CD4-positive, alpha-beta T cell treated with Interferon alpha-2 for 1 hour (primary cell): ENCODE measurements at regions not wholly inside any gene's neighbourhood (a gene's known extent, or its start where the extent isn't known, plus 50 kb on each side); places are given as distances from the start of the nearest gene placed in this dataset.

ENCODE experiments used
- DNase-seq, 2 donors: peaks; one replicate each; pipeline ENCODE4 v3.0.0-alpha.2; 2020 to 2022

DNA sequence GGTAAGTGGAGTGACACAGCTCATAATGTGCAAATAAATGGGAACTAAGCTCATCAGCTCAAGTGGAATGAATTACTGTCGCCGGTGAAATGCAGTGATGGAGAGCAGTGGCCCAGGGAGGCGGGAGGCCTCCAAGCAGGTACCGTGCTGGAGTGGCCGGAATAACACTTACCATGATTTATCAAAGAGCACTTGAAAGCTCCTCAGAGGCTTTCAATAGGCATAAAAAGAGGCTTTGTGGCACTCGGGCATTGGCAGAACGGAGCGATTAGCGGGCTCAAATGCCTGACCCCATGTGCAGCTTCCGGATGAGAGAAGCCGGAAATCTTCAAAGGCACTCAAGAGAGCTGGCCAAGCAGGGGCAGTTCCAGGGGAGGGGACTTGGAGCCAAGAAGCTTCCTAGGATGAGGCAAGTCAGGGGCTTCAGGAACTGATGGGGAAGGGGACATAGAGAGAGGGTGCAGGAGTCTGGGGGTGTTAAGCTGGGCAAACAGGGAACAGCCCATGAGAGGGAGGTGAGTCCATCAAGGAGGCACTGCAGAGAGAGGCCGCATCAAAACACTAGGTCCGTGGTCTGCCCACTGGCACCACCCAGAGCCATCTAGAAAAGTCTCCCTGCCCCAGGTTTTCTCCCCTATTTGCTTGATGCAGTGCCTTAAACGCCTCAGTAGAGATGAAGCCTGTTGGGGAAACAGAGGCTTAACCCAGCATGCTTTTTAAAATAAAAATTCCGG is 144.0 kb upstream of the IRX6 start:
- no peak for DNase-seq

DNA sequence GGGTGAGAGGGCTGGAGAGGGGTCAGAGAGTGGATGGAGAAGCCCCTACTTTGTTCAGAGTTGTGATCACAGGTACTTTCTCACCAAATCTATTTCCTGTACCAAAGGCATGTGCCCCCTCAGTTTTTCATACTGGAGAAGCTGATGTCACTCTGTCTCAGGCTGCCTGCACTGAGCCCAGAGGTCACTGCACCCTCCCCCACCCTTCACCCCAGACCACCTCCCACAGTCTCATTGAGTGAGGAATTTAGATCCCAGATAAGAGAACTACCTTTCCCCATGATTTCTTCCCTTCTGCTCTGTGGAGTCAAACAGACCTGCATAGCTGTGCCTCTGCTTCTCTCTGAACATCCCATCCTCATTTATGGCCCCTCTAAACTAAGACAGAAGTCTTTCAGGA is 140.0 kb upstream of the IRX6 start:
- DNase-seq, result no peak

DNA sequence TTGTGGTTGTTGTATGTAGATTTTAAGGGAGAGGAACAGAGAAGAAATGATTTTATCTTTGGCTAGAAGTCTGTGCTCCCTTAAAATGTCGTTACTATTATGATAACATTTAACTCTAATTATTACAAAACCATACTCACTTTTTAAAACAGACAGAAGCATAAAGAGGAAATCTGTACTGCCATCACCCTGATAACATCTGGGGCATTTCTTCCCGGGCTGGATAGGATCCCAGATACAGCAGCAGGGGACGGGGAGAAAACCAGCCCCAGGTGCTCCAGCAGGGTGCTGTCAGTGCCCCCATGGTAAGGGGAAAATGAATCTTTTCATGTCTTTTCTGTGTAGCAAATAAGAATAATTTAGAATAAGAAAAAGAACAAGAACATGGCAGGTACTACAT is 139.4 kb upstream of the IRX6 start:
- no peak for DNase-seq

DNA sequence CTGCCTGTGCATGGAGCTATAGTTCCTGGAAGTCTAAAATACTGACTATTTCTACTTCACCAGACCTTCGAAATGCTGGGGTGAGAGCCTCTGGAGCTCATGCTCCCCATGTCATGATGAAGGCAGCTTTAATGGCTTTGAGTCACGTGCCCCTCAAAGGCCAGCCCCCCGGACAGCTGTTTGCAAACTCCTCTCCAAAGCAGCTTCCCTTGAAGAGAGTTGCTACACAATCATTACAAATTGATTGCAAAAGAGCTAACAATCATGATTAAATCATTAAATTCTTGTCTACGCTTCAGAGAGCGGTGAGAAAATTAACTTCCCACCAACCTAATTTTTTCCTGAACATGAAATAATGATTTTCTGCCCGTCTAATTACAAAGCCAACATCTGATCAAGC is 134.8 kb upstream of the IRX6 start:
- DNase-seq, result no peak

DNA sequence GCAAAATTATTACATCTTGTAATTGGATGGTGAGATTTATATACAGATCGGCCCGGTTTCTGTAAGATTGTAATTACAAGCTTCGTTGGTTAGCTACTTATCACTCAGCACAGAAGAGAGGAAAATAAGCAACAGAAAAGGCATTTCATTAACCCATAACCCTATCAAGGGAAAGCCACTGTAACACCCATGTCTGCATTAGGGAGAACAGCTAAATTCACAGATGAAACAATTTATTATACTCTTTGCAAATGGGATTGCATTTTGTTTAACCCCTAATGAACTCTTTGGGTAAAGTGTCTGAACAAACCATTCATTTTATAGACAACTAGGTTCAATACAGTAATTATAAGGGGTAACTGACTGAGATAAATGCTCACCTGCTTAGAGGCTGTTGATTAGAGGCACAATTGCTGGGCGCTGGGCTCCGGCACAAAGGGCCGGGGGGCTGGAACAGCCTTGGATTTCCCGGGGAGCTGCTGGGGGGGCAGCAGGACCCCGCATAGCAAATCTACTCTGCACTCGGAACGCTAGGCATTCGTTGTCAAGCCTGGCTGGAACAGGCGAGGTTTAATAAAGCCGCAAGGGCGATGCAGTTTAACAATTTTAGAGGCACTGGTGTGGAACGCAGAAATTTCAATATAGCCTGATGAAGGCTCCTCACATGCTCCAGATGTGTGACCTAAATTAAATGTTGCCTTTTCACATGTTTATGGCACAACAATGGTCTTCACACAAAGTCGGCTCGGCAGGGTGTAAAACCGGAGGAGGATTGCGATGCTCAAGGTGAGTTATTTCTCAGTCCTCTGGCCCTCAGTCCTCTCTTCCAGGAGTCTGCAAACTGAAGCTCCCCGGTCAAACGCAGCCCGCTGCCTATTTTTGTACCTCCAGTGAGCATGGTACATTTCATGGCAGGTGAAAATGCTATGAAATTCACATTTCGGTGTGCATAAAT is 134.0 kb upstream of the IRX6 start:
- no peak for DNase-seq

DNA sequence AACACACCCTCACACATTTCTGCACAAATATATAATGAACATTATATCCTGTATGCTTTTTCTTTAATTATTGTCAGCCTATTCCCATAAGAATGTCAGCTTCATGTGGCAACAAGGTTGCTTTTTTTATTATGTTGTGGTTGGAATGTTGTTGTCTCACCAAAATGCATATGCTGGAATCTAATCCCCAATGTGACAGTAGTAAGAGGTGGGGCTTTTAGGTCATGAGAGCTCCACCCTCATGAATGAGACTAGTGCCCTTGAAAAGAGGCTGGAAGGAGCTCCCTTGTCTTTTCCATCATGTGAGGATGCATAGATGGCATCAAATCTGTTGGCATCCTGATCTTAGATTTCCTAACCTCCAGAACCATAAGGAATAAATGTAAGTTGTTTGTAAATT is 131.3 kb upstream of the IRX6 start:
- no peak for DNase-seq

DNA sequence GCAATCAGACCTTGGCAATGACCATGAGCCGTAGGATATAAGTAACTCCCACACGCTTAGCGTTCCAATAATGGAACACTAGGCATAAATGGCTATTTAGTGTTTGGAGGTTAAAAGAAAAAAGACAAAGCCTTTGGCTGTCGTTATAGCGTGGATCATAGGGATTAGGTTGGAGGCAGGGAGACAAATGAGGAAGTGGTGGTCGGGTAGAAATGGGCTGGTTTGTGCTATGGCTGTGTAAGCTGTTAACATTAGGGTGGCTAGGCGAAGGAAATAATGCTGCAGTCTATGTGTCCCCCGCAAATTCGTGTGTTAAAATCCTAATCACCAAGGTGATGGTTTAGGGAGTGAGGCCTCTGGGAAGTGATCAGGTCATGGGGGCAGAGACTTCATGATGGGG is 120.4 kb upstream of the IRX6 start:
- no peak for DNase-seq

DNA sequence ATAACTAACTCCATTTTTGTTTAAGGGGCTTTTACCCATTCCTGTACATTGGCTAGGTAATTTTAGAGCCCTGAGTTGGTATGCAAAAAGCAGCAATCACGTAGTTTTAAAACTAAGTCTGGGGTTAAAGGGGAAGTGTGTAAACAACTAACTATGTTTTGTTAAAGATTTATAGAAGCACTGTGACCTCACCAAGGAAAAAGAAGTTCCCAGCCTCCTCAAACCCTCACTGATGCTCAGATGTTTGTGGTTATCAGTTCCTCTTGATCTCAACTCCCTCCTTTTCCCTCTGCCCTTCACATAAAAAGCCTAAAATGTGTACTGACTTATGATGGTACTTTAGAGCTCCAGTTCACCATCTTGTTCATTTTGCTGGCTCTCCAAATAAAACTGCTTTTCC is 119.9 kb upstream of the IRX6 start:
- DNase-seq, result no peak

DNA sequence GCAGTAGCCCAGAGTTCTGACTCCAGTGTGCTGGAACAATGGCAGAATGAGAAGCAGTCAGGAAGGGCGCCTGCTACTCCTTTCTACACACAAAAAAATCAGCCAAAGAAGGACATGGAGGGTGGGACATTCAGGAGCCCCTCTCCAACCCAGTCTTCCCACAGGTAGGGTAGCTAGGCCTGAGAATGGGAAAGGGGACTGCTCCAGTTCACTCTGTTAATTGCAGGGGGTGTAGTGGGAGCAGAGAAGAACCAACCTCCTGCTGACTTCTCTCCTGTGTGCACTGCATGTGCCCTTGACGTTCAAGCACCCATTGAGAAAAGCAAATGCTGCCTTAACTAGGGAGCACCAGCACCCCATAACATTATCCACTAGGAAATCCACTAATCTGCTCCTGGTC is 119.1 kb upstream of the IRX6 start:
- DNase-seq, result no peak

DNA sequence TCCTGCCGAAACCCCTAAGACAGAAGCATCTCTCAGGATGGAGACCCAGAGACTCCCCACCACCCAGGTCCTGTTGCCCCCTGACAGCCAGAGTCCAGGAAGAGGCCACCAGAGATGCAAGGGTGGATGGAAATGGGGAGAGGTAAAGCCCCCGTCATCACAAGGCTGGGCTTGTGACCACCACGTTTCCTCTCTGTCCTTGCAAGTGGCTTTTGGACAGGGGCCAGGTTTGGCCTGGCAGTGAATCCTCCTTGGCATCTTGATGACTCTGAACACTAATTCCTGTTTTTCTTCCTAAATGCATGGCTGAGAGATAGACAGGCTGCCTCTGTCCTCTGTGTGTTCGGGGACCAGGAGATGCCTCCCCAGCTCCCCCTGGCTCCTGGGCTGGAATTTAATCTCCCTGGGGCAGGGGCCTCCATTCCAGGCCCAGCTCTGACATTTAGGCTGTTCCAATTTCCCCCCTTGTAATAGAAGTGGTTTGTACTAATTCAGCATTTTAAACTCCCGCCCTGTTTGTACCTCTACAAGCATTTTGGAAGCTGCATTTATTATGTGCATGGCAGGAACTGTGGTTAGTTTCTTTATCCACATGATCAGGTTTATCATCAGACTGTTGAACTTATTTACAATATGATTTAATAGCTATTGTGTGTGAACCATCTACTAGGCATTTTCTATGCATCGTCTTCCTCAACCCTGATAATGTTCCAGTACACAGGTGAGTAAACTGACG is 116.1 kb upstream of the IRX6 start:
- DNase-seq, result no peak

DNA sequence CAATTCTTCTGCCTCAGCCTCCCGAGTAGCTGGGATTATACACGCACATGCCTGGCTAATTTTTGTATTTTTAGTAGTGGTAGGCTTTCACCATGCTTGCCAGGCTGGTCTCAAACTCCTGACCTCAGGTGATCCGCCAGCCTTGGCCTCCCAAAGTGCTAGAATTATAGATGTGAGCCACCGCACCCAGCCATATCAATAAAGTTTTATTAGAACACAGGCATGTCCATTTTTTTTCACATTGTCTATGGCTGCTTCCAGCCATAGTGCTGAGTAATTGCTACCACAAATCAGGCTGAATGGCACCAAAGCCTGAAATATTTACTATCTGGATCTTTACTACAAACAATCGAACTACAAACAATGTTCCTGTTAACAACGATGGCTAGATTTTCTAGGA is 114.4 kb upstream of the IRX6 start:
- no peak for DNase-seq

DNA sequence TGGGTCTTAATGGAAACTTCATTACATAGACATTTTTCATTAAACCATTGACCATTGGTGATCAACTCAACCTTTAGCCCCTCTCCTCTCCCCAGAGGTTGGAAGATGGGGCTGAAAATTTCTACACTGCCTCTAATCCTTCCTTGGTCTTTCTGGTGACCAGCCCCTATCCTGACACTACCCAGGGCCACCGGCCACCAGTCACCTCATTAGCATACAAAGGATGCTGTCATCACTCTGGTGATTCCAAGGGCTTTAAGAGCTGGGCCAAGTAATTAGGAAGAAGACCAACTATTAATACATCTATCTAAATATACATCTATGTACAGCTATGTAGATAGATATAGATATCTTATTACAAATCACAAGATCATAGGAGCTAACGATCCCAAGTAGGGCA is 111.2 kb upstream of the IRX6 start:
- no peak for DNase-seq

DNA sequence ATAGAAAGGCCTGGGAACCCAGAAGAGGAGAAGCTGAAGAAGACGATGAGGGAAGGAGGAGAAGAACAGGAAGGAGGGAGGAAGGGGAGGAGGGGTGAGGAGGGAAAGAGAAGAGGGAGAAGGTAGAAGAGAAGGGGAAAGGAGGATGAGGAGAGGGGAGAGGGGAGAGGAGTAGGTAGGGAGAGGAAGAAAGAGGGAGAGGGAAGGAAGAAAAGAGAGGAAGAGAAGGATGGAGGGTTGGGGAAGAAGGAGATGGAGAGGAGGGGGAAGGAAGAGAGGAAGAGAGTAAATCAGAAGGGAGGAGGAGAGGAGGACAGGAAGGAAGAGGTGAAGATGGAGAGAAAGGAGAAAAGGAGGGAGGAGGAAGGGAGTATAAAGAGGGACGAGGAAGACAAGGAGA is 109.6 kb upstream of the IRX6 start:
- no peak for DNase-seq

DNA sequence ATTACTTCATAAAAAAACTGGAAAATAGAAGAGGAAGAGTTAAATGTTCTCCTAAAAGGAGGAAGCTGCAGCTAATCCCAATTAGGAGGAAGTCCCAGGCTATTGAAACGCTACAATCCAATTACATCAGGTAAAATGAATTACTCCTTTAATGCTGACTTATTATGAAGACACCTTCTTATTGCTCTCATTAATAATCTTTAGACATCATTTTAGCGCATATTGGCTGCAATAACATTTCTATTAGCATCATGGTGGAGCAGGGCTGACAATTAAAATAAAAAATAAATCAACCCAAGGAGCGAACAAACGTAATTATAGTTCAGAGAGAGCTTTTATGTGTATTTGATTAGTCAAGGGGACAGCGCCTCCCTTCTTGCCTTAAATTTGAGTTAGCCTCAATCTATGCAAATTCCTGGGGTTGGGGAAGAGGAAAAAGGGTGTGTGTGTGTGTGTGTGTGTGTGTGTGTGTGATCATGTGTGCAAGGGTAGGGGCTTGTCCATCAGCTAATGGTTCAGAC is 109.0 kb upstream of the IRX6 start:
- DNase-seq, result no peak

DNA sequence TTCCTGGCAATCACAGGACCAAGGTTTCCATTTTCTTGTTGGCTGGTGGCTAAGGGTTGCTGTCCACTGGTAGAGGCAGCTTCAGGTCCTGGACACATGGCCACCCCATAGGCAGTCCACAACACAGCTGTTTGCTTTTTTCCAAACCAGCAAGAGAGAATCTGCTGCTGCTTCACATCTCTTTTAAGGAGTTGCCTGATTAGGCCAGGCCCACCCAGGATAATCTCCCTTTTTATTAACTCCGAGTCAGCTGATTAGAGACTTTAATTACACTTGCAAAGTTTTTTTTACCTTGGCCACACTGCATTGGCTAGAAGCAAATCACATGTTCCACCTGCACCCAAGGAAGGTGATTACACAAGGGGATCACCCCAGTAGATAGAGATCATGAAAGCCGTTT is 106.6 kb upstream of the IRX6 start:
- no peak for DNase-seq

DNA sequence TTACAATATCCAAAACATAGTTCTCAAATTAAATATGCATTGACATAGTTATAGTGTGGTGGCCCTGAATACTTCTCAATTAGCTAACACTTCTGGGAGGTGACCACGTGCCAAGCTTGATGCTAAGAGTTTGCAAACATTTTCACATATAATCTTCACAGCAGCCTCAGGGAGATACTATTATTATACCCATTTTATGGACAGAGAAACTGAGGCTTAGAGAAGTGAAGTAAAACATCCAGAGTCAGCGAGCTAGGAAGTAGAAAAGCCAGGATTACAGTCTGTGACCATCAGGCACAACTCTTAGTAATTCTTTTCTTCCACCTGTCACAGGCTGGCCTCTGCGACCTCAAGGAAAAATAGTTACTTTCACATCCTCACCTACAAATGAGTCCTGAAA is 102.2 kb upstream of the IRX6 start:
- no peak for DNase-seq

DNA sequence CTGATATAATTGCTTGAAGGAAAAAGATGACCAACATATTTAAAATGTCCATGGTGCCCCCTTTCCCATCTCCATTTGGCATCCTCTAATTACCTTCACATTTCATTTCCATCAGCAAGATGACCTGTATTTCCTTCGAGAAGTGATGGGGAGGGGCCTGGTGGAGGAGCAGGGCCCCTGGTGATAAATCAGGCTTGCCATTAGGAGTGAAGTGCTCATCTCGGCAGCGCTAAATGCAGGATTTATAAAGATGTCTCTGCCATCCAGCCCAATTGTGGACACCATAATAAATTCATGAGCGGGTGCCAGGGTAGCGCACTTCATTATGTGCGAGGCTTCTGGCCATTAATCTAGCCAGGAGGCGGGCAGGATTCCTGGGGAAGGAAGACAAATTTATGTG is 101.5 kb upstream of the IRX6 start:
- no peak for DNase-seq

DNA sequence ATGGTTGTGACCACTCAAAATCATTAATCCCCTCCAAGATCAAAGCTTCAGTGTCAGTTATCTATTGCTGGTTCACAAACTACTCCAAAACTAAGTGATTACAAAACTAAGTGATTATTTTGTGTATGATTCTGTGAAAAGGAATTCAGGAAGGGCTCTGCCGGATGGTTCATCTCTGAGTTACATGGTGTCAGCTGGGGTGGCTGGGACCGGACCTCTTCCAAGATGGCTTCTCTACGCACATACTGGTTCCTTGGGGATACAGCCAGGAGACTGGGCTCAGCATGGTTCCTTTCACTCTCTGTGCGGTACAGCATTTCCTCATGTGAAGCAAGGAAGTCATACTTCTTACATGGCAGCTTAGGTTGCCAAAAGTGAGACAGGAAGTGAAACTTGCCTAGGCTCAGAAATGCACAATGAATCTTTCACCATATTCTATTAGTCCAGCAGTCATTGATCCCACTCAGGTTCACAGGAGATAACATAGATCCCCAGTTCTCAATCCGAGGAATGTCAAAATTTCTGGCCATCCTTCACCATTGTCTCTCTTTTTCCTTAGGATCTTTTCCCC is 97.9 kb upstream of the IRX6 start:
- no peak for DNase-seq

DNA sequence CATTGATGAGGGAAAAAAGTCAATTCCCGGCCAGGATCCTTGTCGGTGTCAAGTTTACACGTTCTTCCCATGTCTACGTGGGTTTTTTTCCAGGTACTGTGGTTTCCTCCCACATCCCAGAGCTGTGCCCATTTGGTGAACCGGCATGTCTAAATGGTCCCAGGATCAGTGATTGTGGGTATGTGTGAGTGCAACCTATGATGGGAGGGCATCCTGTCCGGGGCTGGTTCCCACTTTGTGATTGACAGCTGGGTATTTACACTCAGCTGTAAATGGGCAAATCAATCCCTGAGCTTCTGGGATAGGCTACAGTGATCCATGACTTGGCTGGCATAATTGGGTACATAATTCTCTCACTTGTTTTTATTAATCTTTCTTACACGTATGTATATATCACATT is 91.2 kb upstream of the IRX6 start:
- DNase-seq, result no peak

DNA sequence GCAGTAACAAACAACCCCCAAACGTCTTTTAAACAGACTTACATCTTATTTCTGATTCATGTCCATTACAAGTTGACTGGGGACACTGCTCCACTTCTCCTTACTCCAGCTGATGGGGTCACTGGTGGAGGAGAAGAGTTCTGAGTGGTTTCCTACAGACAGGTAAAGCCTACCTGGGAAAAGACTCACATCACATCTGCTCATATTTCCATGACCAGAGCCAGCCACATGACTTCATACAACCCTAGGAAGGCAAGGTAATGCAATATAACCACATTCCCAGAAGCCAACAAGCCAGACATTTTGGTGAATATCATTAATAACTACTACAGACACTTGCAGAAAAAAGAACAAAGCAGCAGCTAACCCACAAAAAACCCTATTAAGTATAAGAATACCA is 90.5 kb upstream of the IRX6 start:
- no peak for DNase-seq

DNA sequence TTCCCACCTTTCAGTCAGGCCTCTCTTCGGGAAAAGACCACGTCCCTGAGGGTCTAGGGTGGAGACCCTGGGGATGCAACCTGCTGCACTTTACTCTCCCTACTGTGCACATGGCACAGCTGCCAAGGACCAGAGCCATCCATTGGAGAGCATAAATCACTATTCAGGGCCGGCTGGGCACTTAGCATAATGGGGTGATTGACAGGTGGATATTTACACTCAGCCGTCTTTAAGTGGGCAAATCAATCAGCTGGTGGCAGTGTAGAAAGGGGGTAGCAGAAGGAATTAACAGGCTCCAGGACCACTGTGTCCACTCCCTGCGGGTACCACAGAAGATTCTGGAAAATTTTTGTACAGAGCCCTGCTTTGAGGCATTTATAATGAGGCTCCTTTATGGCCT is 87.3 kb upstream of the IRX6 start:
- no peak for DNase-seq

DNA sequence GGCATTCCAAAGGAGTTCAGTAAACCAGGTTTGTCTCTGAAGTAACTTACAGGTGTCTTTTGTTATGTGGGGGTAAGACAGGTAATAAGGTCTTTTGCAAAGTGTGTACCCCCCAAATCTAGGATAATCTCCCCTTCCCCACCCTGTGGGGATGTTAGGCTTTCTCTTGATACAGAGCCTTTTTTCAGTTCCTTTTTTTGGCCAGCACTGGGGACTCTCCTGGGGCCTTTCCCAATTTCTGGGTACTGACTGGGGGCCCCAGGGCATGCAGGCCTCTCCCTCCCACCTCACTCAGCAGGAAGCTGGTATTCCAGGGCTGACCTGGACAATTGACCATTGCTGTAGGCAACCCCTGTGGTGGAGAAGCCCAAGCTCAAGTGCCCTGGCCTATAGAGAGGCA is 84.3 kb upstream of the IRX6 start:
- no peak for DNase-seq

DNA sequence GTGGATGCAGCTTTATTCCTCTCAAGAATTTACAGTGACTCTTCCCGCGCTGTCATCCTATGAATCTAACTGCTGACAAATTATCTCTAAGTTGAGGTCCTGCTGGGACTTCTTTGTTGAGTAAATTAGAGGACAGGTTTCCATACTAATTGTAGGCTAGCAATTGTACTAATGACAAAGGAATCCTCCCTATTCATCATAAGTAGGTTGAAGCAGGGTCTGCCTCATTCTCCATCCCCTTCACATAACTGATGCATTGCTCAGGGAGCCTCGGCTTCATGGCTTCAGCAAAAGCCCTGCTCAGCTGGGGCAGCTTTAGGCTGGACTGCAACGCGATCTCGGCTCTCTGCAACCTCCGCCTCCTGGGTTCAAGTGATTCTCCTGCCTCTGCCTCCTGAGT is 83.1 kb upstream of the IRX6 start:
- no peak for DNase-seq
